CD4-positive, alpha-beta T cell (primary cell): ENCODE measurements at regions not wholly inside any gene's neighbourhood (a gene's known extent, or its start where the extent isn't known, plus 50 kb on each side); places are given as distances from the start of the nearest gene placed in this dataset.

ENCODE experiments used
- ATAC-seq: fragments of 200-7000 bp; cut with Tn5 transposase; one replicate; pipeline ENCODE4 v1.10.0; 2022; ENCODE audit warnings: mild to moderate bottlenecking; ENCODE audit not compliant: poor library complexity
- CTCF ChIA-PET: fragments of 350-600 bp; sonication (Branson Sonifier 250); formaldehyde crosslinking; loops from one replicate; lab custom pipeline; 2021; ENCODE audit warnings: antibody characterized with exemption, inconsistent platforms; lab: Charles Lee
- POLR2A ChIA-PET: fragments of 350-600 bp; sonication (Branson Sonifier 250); formaldehyde crosslinking; loops from one replicate; lab custom pipeline; 2021; ENCODE audit warnings: antibody characterized with exemption, inconsistent platforms; lab: Charles Lee
- DNase-seq, 14 experiments: peaks; one replicate each; pipeline ENCODE4 v3.0.0-alpha.2; 2013 to 2020; ENCODE audit warnings: mixed read lengths in 2 of 14
- H3K27ac ChIP-seq, 2 donors: one replicate each; pipeline versions ENCODE4 v1.5.1 to v1.7.0; 2013; ENCODE audit warnings: low read length in 2 of 2, low read depth in 1 of 2, mild to moderate bottlenecking in 1 of 2
- H3K27me3 ChIP-seq, 2 experiments: 1 replicate in 1 of 2; 2 replicates in 1 of 2; pipeline versions ENCODE4 v1.6.1 to v1.7.0; 2013; ENCODE audit warnings: low read length in 2 of 2, control low read depth in 1 of 2, mild to moderate bottlenecking in 1 of 2, moderate library complexity in 1 of 2; ENCODE audit not compliant: insufficient read depth in 2 of 2, control insufficient read depth in 1 of 2
- H3K36me3 ChIP-seq: one replicate; pipeline ENCODE4 v1.6.1; 2013; ENCODE audit warnings: low read length, control low read depth; ENCODE audit not compliant: insufficient read depth
- H3K4me1 ChIP-seq: one replicate; pipeline ENCODE4 v1.6.1; 2013; ENCODE audit warnings: low read length, control low read depth; ENCODE audit not compliant: insufficient read depth
- H3K4me3 ChIP-seq: one replicate; pipeline ENCODE4 v1.5.1; 2013; ENCODE audit warnings: mild to moderate bottlenecking, low read length, moderate library complexity
- H3K9me3 ChIP-seq, 2 experiments: 1 replicate in 1 of 2; 2 replicates in 1 of 2; pipeline versions ENCODE4 v1.6.1 to v1.7.0; 2013; ENCODE audit warnings: low read length in 2 of 2, mild to moderate bottlenecking in 2 of 2, control low read depth in 1 of 2, moderate library complexity in 1 of 2; ENCODE audit not compliant: control insufficient read depth in 1 of 2, insufficient read depth in 1 of 2
- H3K27ac Mint-ChIP-seq: one replicate; pipeline ENCODE4 v1.8.0; 2020; ENCODE audit warnings: mixed read lengths
- H3K27me3 Mint-ChIP-seq: one replicate; pipeline ENCODE4 v1.8.0; 2021; ENCODE audit warnings: mixed read lengths
- H3K36me3 Mint-ChIP-seq: one replicate; pipeline ENCODE4 v1.8.0; 2021; ENCODE audit warnings: low read depth, mixed read lengths
- H3K4me1 Mint-ChIP-seq: one replicate; pipeline ENCODE4 v1.8.0; 2021; ENCODE audit warnings: low read depth, mixed read lengths
- H3K4me3 Mint-ChIP-seq: one replicate; pipeline ENCODE4 v1.8.0; 2020; ENCODE audit warnings: mild to moderate bottlenecking, mixed read lengths
- H3K9me3 Mint-ChIP-seq: one replicate; pipeline ENCODE4 v1.8.0; 2020; ENCODE audit warnings: mixed read lengths
- intact Hi-C, 2 experiments: fragments of 100-400 bp; cut with DNase I in 1 of 2; cut with micrococcal nuclease in 1 of 2; formaldehyde crosslinking; loops; one replicate each; pipeline versions ENCODE4 v1.15.1 to v1.9.0; 2023 to 2025; cut with DNase I, micrococcal nuclease
- TF ChIP-seq, protein P1 (sequence below): fragments of 200-600 bp; IDR thresholded peaks from one replicate; pipeline ENCODE4 v1.8.0; 2022; ENCODE audit warnings: antibody characterized with exemption, mild to moderate bottlenecking

GRCh38 chr10:62748386-62748785, 56.1 kb upstream of the ADO start:
- no peak overlapping the region for H3K4me3 Mint-ChIP-seq
- ChIA-PET CTCF (interaction anchor here (0.9 kb wide), 1 partner anchor 111 kb away, joined by 3 read pairs; no protein-coding TSS in a partner anchor), POLR2A (interaction anchor here (1.1 to 1.4 kb wide), 2 partner anchors 11 to 111 kb away, joined by 3 read pairs; no protein-coding TSS in a partner anchor)
- H3K27ac ChIP-seq = no peak overlapping the region
- H3K4me1 Mint-ChIP-seq = peaks cover 22% of the 10 kb centered on the region
- H3K4me3 ChIP-seq = no peak overlapping the region
- intact Hi-C loops = no loop called here
- no peaks in the 10 kb centered on the region for H3K9me3 ChIP-seq
- H3K4me1 ChIP-seq = peaks cover 8% of the 10 kb centered on the region
- ATAC-seq (no peak), DNase-seq (peak in 1 of 14 experiments; percentile 20)
- H3K36me3 Mint-ChIP-seq = no peaks in the 10 kb centered on the region
- H3K27me3 Mint-ChIP-seq = no peaks in the 10 kb centered on the region
- no peaks in the 10 kb centered on the region for H3K9me3 Mint-ChIP-seq
- H3K36me3 ChIP-seq = no peaks in the 10 kb centered on the region
- TF ChIP-seq, protein P1, sequence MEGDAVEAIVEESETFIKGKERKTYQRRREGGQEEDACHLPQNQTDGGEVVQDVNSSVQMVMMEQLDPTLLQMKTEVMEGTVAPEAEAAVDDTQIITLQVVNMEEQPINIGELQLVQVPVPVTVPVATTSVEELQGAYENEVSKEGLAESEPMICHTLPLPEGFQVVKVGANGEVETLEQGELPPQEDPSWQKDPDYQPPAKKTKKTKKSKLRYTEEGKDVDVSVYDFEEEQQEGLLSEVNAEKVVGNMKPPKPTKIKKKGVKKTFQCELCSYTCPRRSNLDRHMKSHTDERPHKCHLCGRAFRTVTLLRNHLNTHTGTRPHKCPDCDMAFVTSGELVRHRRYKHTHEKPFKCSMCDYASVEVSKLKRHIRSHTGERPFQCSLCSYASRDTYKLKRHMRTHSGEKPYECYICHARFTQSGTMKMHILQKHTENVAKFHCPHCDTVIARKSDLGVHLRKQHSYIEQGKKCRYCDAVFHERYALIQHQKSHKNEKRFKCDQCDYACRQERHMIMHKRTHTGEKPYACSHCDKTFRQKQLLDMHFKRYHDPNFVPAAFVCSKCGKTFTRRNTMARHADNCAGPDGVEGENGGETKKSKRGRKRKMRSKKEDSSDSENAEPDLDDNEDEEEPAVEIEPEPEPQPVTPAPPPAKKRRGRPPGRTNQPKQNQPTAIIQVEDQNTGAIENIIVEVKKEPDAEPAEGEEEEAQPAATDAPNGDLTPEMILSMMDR = no peak
- no peaks in the 10 kb centered on the region for H3K27me3 ChIP-seq
- no peak overlapping the region for H3K27ac Mint-ChIP-seq

DNA sequence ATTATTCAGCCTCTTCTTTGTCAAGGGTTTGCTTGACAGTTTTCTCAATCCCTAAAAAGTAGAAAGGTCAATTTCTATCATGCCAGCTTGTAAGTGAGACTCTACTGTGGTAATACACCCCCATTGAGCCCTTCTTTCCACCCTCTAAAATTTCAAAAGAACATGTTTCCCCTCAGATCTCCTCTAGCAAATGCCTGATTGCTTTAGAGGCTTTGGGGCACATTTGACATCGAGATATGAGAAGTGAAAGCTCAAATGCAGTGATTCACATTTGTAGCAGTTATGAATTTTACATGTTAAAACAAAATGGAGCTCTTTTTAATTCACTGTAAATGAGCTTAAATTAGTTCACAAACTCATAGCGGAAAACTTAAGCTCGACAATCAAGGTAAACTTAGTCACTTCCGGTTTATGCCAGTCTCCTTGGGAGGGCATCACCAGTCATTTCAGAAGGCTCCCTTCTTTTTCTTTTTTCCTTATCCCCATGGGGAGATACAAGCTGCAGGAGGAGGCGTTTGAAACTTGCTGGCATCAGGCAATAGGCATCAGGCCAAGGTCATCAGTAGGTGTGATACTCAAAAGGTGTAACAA, 55.3 kb upstream of the ADO start:
- Mint-ChIP-seq H3K27ac (no peak overlapping the region), H3K36me3 (no peaks in the 10 kb centered on the region), H3K4me3 (no peak overlapping the region), H3K27me3 (no peaks in the 10 kb centered on the region), H3K9me3 (no peaks in the 10 kb centered on the region), H3K4me1 (peaks cover 22% of the 10 kb centered on the region)
- Histone ChIP-seq H3K27me3 (no peaks in the 10 kb centered on the region), H3K4me1 (peaks cover 8% of the 10 kb centered on the region), H3K36me3 (no peaks in the 10 kb centered on the region), H3K9me3 (no peaks in the 10 kb centered on the region), H3K27ac (no peak overlapping the region), H3K4me3 (no peak overlapping the region)
- ChIA-PET POLR2A (interaction anchor here (1.1 to 1.8 kb wide), 4 partner anchors 10 to 111 kb away, joined by 3 to 5 read pairs (median 3); partner anchors contain the start of gene EGR2), CTCF (interaction anchor here (0.9 to 1.2 kb wide), 3 partner anchors 11 to 112 kb away, joined by 3 to 4 read pairs (median 3); no protein-coding TSS in a partner anchor)
- intact Hi-C loops = no loop called here
- peak in 1 of 14 experiments; percentile 11 for DNase-seq
- no peak for ATAC-seq
- TF ChIP-seq, protein P1 = no peak
